Activated CD4-positive, alpha-beta T cell treated with anti-CD3 and anti-CD28 coated beads, Interleukin-2, amount 50 U/mL, for 4 hours (primary cell): ENCODE measurements at regions not wholly inside any gene's neighbourhood (a gene's known extent, or its start where the extent isn't known, plus 50 kb on each side); places are given as distances from the start of the nearest gene placed in this dataset.
"Not testable (repeated sequence)": the region's sequence is repeated elsewhere in the genome, so short reads cannot be mapped to it uniquely, and the experiment has no call there.

Experiments
- DNase-seq, 2 experiments: peaks; one replicate each; pipeline ENCODE4 v3.0.0-alpha.2; 2020

DNA sequence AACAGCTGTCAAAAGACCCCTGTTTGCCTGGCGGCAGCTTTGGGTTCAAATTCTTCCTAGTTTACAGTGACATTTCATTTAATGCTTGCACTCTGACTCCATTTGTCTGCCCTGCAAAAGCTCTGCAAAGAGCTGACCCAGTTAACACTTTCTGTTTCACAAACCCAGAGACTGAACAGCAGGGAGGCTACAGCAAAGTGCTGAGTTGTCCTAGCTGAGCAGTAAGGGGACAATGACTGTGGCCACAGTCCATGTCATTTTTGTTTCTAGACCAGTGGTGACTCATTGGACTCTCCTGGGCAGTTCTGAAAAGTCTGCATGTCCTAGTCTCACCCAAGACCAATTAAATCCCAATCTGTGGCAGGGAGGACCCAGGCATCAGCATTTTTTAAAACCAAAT is 994.8 kb upstream of the WWC1 start:
- no peak for DNase-seq

DNA sequence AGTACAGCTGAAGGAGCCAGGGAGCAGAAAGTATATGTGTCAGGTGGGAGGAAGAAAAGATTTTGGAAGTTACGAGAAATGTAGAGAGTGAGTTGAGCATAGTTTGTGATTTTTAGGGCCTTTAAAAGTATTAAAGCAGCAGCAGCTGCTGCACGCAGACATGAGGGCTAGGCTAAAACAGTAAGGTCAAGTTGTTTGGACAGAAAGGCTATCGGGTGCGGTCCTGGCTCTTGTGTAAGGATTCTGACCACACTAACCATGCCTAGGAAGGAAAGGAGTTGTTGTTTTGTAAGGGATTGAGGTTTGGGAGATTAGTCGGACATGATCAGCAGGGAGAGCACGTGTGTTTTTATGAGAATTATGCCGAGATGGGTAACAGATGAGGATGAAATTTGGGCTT is 991.6 kb upstream of the WWC1 start:
- not testable (repeated sequence) for DNase-seq

DNA sequence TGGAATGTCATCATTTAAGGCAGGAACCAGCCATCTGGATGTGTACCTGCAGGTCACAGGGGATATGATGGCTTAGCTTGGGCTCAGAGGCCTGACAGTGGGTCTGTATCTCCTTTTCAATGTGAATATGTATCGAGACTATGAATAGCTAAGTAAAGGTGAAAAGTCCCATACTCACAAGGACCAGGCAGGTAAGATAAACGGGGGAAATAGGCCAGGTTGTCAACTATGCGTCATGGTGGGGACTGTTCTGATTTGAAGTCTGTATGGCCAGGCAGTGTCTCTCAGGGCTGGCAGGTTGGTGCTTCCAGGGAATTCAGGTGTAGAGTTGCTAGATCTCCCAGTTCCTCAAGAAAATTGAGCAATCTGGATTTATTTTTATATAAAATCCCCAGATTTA is 987.9 kb upstream of the WWC1 start:
- DNase-seq, result no peak

GRCh38 chr5:167304834-167305469 is 986.5 kb upstream of the WWC1 start:
- DNase-seq, result no peak

- DNase-seq, result no peak
These were observed 985.7 kb upstream of the WWC1 start for GRCh38 chr5:167305591-167306213.

DNA sequence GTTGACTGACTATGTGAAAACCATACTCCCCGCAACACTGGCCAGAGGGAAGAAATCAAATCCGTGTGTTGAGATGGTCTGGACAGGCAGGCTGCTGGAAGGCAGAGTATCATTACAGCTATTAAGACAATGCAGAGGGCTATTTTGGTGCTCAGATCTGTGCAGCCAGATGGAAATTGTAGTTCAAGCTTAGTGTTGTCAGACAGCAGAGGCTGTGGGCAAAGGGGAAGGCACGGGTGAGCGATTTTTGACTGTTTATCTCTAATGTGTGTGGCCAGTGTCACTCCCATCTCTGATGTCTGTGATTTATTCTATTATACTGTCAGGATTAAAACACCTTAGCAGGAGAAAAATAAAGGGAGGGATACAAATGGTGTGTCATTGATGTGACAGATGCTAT is 984.4 kb upstream of the WWC1 start:
- DNase-seq, result no peak

DNA sequence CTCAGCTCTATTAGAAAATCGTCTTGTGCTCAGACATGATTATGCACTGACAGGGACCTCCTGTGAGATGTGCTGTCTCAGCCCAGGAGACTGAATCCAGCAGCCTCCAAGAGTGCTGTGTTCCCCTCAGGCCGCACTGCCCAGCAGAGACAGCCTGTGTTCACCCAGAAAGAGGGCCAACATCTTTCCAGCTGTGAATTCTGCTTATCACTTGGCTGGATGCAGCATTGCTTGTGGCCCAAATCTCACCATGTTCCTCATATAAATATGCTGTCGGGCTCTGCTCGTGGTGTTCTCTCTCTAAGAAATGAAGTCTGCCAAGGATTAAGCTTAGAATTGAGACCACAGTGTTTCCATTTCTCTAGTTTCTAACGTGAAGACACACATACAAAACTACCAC is 983.0 kb upstream of the WWC1 start:
- DNase-seq, result no peak

GRCh38 chr5:167309941-167310517 is 981.4 kb upstream of the WWC1 start:
- no peak for DNase-seq

DNA sequence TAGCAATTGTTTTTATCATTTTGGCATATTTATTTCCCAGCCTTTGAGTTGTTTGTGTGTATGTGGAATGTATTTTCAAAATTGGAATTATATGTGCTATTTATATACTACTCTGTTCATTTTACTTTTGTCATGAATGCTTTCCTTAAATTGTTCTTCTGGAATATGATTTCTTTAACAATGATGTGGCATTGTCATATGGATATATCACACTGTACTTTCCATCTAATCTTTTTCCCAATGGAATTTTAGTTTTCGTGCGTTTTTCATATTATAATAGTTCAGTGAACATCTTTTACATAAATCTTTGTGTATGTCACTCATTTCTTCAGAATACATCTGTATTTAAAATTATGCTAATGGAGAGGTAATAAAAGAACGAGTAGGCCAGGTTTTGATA is 980.1 kb upstream of the WWC1 start:
- no peak for DNase-seq

DNA sequence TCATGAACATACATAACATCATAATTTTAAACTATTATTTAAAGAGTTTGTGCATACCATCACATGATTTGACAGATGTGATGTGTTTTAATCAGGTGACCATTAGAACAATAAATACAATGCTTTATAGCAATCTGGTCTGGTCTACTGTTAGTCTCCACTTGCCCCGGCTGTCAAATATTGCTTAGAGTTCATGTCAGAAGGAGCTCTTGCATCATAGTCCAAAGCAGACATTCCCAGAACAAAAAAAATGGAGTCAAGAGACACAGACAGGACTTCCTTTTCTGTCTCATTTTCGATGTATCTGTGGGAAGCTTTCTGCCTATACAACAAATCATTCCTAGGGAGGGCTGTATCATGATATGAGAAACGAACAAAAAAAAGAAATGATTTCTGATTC is 979.2 kb upstream of the WWC1 start:
- no peak for DNase-seq

DNA sequence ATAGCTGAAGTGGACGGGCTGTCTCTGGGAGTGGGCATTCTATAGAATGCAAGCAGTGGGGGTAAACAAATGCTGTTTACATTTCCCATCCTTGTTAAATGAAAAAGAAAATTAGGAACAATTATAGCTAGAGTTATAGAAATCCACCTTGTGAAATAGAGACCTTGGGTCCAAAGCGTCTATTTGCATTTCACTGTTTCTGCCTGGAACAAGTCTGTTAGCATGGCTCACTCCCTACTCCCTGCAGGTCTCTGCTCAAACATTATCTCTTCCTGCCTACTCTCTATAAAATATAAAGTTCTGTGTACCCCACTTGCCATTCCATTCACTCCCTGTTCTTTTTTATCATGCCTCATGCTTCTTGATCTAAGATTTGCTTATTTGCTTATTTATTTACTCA is 975.7 kb upstream of the WWC1 start:
- no peak for DNase-seq

DNA sequence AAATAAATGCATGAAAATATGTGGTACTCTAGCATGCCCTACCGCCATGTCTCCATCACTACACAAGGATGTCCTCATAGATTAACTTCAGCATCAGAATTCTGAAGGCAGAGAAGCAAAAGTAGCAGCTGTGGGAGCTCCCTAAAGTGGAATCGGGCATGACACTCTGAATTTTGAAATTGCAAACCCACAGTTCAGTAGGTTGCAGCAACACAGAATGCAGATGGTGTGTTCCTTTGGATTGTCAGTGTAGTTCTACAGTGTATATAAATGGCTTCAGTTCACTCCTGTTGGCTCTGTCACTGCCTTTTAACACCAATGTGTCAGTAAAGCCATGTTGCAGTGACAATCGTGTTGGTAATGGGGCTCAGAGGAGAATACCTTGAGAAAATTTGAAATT is 973.6 kb upstream of the WWC1 start:
- DNase-seq, result no peak

- DNase-seq, result no peak
These were observed 972.2 kb upstream of the WWC1 start for GRCh38 chr5:167319243-167319642.

- DNase-seq, result no peak
These were observed 971.4 kb upstream of the WWC1 start for GRCh38 chr5:167320019-167320418.

GRCh38 chr5:167332309-167332708 is 959.1 kb upstream of the WWC1 start:
- no peak for DNase-seq

GRCh38 chr5:167336161-167336560 is 955.3 kb upstream of the WWC1 start:
- DNase-seq, result no peak

DNA sequence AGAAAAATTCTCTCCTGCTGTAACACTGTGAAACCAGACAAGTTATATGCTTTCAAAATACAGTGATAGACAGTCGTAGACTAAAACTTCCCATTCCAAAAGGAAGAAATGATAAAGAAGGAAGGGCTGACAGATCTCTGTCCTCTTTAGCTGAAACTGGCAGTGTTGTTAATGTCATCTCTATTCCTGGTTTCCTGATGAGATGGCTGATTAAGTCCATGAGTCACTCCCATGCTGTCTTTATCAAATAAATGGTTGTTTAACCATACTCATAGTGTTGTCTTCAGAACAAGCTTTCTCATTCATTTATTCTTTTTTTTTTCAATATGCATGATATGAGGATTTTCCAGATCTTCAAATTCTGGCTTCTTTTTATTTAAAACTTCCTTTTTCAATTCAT is 952.2 kb upstream of the WWC1 start:
- DNase-seq, result no peak

DNA sequence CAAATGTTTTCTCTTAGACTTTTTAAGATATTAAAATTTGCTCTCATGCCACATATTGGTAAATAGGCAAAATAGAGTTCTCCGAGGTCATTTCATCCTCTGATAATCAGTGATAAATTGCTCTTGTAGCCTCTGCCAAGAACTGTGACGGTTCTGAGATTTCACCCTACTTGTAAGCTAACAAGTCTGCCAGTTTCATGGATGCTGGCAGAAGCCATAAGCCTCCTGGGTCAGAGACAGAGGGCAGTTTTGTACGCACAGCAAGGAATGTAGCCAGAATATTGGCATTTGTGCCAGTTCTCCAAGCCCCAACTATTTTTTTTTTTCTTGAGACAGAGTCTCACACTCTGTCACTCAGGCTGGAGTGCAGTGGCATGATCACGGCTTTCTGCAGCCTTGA is 945.0 kb upstream of the WWC1 start:
- no peak for DNase-seq

DNA sequence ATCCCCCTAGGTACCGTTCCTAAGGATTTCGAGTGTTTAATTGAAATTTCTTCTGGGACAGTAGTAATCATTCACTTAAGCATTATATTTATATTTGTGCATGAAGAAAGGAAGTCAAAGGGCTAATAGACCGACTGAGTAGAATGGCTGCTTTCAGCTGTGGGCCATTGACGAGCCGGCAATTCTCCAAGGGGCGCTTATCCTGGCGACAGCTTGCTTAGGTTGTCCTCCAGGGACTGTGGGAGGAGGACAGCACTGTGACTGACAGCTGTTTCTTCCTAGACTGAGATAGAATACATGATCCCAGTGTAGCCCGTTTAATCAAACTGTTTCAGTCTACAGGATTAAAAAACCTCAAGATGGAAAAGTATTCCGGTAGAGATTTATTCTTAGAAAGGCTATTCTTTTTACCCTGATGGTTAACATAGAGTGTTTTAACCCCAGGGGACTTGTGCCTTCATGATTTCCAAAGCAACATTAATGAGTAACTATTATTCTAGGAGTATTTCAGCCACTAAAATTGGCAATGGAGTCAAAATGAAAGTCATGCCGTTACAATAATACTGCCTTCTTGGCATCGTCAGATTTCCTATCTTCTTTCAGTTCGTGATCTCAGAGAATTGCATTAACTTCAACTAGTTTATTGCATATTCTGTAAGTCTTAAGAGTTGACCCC is 943.1 kb upstream of the WWC1 start:
- no peak for DNase-seq

- no peak for DNase-seq
These were observed 942.5 kb upstream of the WWC1 start for GRCh38 chr5:167348980-167349379.

- DNase-seq, result no peak
These were observed 940.1 kb upstream of the WWC1 start for GRCh38 chr5:167351316-167351715.

DNA sequence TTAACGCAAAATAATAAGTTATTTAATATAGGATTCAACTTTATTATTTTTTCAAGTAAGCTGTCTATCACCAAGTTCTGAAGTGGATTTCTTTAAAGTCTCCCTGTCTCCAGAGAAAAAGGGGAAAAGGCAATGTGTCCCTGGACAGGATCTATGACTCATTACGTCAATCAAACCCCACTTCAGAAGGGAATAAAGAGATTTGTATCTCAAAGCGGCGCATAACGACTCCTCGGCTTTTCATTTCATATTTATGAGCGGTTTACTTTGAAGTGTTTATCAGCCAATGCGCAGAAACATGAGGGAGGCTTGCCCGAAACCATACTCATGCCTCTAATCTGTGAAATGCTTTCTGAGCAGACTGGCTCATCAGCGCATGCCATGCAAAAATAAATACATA is 938.6 kb upstream of the WWC1 start:
- DNase-seq, result no peak

DNA sequence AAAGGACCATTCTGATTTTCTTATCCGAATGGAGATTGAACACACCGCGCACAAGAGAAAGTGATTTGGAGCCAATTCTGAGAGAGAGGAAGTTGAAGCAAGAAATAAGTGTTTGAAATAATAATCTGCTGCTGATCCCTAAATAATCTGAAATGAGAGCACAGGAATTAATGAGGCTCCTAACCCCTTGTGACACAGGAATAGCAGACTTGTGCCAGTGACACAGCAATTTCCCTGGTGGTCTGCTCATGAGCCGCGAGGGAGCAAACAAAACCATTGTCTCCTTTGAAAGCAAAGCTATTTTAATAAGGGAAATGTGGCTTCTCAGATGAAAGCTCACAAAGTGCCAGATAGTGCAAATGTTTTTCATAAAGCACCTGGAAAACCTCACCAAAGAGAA is 936.1 kb upstream of the WWC1 start:
- no peak for DNase-seq

DNA sequence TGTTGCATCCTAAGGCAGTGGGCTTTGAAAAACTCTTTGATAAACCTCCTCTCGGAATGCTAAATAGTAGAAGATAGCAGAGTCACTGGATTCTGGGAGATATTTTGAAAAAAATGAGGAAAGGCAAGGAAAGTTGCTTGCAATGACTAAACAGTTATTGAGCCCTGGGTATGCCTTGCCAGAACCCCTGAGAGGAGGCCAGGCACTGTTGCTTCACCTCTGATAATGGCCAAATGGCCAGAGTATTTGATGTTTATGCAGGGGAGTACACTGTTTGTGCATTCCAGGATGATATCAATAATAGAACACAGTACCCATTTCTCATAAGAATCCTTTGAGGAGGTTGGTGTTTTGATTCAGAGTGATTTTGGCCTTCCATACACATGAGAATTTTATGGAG is 935.1 kb upstream of the WWC1 start:
- no peak for DNase-seq
